ENCODE measurements at regions not wholly inside any gene's neighbourhood (a gene's known extent, or its start where the extent isn't known, plus 50 kb on each side); places are given as distances from the start of the nearest gene placed in this dataset.

GRCh38 chr13:81194362-81194761 lies 853.4 kb upstream of the SPRY2 start:
- H3K27ac ChIP-seq (ENCODE audit: low read depth), result no peak overlapping the region
- no peak overlapping the region for H2AFZ ChIP-seq
- no peak for ATAC-seq
- Mint-ChIP-seq H3K9me3 (peaks cover 28% of the 10 kb centered on the region), H3K27ac (no peak overlapping the region), H3K4me1 (no peaks in the 10 kb centered on the region), H3K27me3 (ENCODE audit: insufficient read depth, low read depth, poor library complexity) (no peaks in the 10 kb centered on the region), H3K36me3 (ENCODE audit: low read depth) (peaks cover 16% of the 10 kb centered on the region; the same call in 2 of the 3 replicates), H3K4me3 (no peak overlapping the region)
- no peak overlapping the region for H3K4me3 ChIP-seq
- no peaks in the 10 kb centered on the region for H3K27me3 ChIP-seq (ENCODE audit: insufficient read depth)
- no peak for DNase-seq (ENCODE audit: low spot score)
- H3K4me2 ChIP-seq, result no peak overlapping the region
- H3K36me3 ChIP-seq (ENCODE audit: insufficient read depth), result no peaks in the 10 kb centered on the region
- no peak for TF ChIP-seq CREB1 (CRISPR knock-in tag; IDR thresholded peaks at IDR 0.05; ENCODE audit: low read depth)
- TF ChIP-seq STAT1 (IDR thresholded peaks at IDR 0.05; ENCODE audit: unreplicated experiment), result no peak
- no peak for TF ChIP-seq CTCF (conservative IDR thresholded peaks at IDR 0.05; ENCODE audit: low read depth in 2 of 2)
- no peaks in the 10 kb centered on the region for H3F3A ChIP-seq (replicated peaks; ENCODE audit: low read depth)
- H3K9me2 ChIP-seq (ENCODE audit: insufficient read depth), result peaks cover 2% of the 10 kb centered on the region; the same call in 1 of the 2 replicates
- no peaks in the 10 kb centered on the region for H3K4me1 ChIP-seq (ENCODE audit: insufficient read depth)
- no peaks in the 10 kb centered on the region for H3K79me2 ChIP-seq (replicated peaks; ENCODE audit: insufficient read depth)
- H4K20me1 ChIP-seq (replicated peaks; ENCODE audit: insufficient read depth), result no peaks in the 10 kb centered on the region

DNA sequence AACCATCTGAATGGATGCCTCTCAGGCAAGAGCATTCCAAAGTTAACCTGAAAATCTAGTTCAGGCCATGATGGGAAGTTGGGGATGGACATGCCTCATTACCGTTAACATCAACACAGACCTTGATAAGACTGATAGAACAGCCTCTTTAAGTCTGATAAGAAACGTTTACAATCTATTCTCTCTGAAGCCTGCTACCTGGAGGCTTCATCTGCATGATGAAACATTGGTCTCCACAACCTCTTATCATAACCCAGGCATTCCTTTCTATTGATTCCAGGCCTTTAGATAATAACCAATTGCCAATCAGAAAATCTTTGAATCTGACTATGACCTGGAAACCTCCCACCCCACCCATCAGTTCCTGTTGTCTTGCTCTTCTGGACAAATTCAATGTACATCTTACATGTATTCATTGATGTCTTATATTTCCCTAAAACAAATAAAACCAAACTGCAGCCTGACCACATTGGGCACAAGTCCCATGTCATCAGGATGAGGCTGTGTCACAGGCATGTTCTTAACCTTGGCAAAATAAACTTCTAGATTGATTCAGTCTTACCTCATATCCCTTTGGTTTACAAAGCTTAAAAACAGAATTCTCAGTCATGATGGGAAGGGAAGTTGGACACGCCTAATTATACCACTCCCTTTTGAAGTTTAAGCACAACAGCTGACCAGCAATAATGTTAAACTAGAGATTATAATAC lies 843.8 kb upstream of the SPRY2 start:
- DNase-seq (ENCODE audit: low spot score) (no peak), ATAC-seq (no peak)
- no peaks in the 10 kb centered on the region for H3F3A ChIP-seq (replicated peaks; ENCODE audit: low read depth)
- Mint-ChIP-seq H3K27me3 (ENCODE audit: insufficient read depth, low read depth, poor library complexity) (no peaks in the 10 kb centered on the region), H3K4me3 (no peak overlapping the region), H3K4me1 (no peaks in the 10 kb centered on the region), H3K9me3 (no peaks in the 10 kb centered on the region), H3K27ac (no peak overlapping the region), H3K36me3 (ENCODE audit: low read depth) (no peaks in the 10 kb centered on the region)
- H3K27me3 ChIP-seq (ENCODE audit: insufficient read depth), result no peaks in the 10 kb centered on the region
- H3K4me3 ChIP-seq, result no peak overlapping the region
- no peaks in the 10 kb centered on the region for H3K36me3 ChIP-seq (ENCODE audit: insufficient read depth)
- no peak for TF ChIP-seq EZH2 (IDR thresholded peaks at IDR 0.05; ENCODE audit: low read depth, unreplicated experiment)
- H2AFZ ChIP-seq, result no peak overlapping the region
- no peak overlapping the region for H3K27ac ChIP-seq (ENCODE audit: low read depth)
- H4K20me1 ChIP-seq (replicated peaks; ENCODE audit: insufficient read depth), result no peaks in the 10 kb centered on the region
- H3K9me2 ChIP-seq (ENCODE audit: insufficient read depth), result no peaks in the 10 kb centered on the region
- H3K4me2 ChIP-seq, result no peak overlapping the region
- H3K79me2 ChIP-seq (replicated peaks; ENCODE audit: insufficient read depth), result no peaks in the 10 kb centered on the region
- H3K4me1 ChIP-seq (ENCODE audit: insufficient read depth), result no peaks in the 10 kb centered on the region

- H3K79me2 ChIP-seq (replicated peaks; ENCODE audit: insufficient read depth), result no peaks in the 10 kb centered on the region
- no peaks in the 10 kb centered on the region for H3K4me1 Mint-ChIP-seq
- no peak overlapping the region for H3K4me3 Mint-ChIP-seq
- H3K9me2 ChIP-seq (ENCODE audit: insufficient read depth), result no peaks in the 10 kb centered on the region
- H3K4me3 ChIP-seq, result no peak overlapping the region
- H3K36me3 ChIP-seq (ENCODE audit: insufficient read depth), result no peaks in the 10 kb centered on the region
- H3K27me3 Mint-ChIP-seq (ENCODE audit: insufficient read depth, low read depth, poor library complexity), result no peaks in the 10 kb centered on the region
- H3K27me3 ChIP-seq (ENCODE audit: insufficient read depth), result no peaks in the 10 kb centered on the region
- H3K4me2 ChIP-seq, result no peak overlapping the region
- ATAC-seq (no peak), DNase-seq (ENCODE audit: low spot score) (no peak)
- no peaks in the 10 kb centered on the region for H4K20me1 ChIP-seq (replicated peaks; ENCODE audit: insufficient read depth)
- H3K4me1 ChIP-seq (ENCODE audit: insufficient read depth), result no peaks in the 10 kb centered on the region
- no peaks in the 10 kb centered on the region for H3F3A ChIP-seq (replicated peaks; ENCODE audit: low read depth)
- H3K36me3 Mint-ChIP-seq (ENCODE audit: low read depth), result no peaks in the 10 kb centered on the region
- peak overlapping the region; percentile 56; the same call in 1 of the 2 replicates for H2AFZ ChIP-seq
- H3K9me3 Mint-ChIP-seq, result no peaks in the 10 kb centered on the region
- peak overlapping the region; percentile 70; the same call in 1 of the 2 replicates for H3K27ac Mint-ChIP-seq
- 0 out of 2 replicates have a peak overlapping the region, but pooled peaks have one; percentile 5 for H3K27ac ChIP-seq (ENCODE audit: low read depth)
- TF ChIP-seq ZNF114 (CRISPR knock-in tag; IDR thresholded peaks at IDR 0.05), result no peak
- no peak for TF ChIP-seq ZNF462 (CRISPR knock-in tag; IDR thresholded peaks at IDR 0.05)
- TF ChIP-seq POLR2AphosphoS5 (IDR thresholded peaks at IDR 0.05; ENCODE audit: low read depth), result no peak
- TF ChIP-seq NANOG (IDR thresholded peaks at IDR 0.05; ENCODE audit: borderline replicate concordance), result no peak
- TF ChIP-seq EZH2phosphoT487 (IDR thresholded peaks at IDR 0.05; ENCODE audit: unreplicated experiment), result no peak
Measured at GRCh38 chr13:81172603-81173002, 831.7 kb upstream of the SPRY2 start.
